HCT116 (cell line): ENCODE measurements at regions not wholly inside any gene's neighbourhood (a gene's known extent, or its start where the extent isn't known, plus 50 kb on each side); places are given as distances from the start of the nearest gene placed in this dataset.

ENCODE experiments used
- ATAC-seq: fragments of 200-7000 bp; cut with Tn5 transposase; 2 replicates; pipeline ENCODE4 v1.9.1; 2020; ENCODE audit warnings: mild to moderate bottlenecking, moderate library complexity
- BruUV-seq: library from RNA; stranded (reverse); fragments of 400-500 nt; replicated peaks from 2 replicates; lab custom pipeline; 2021; lab: Mats Ljungman, UMichigan
- CTCF ChIA-PET: fragments of 300-600 bp; sonication (Branson Sonifier 250); formaldehyde crosslinking; loops from one replicate; lab custom pipeline; 2021; ENCODE audit warnings: antibody characterized with exemption; lab: Charles Lee
- POLR2A ChIA-PET: fragments of 300-600, 350-600 bp; sonication (Branson Sonifier 250); formaldehyde crosslinking; loops from one replicate; lab custom pipeline; 2021; ENCODE audit warnings: antibody characterized with exemption; lab: Charles Lee
- RAD21 ChIA-PET, 2 experiments: fragments of 300-600 bp; sonication (Branson Sonifier 250); formaldehyde crosslinking; loops; one replicate each; lab custom pipeline; 2023; ENCODE audit warnings: low total read pairs in 2 of 2; ENCODE audit not compliant: uncharacterized antibody in 2 of 2, unreplicated experiment in 2 of 2, low non-redundant PET in 1 of 2; lab: Charles Lee
- DNase-seq: peaks from one replicate; pipeline ENCODE4 v3.0.0-alpha.2; 2010; ENCODE audit warnings: low read depth, low spot score
- H2AFZ ChIP-seq: fragments of 200-600 bp; shearing (Covaris generic), sonication (generic); 2 replicates; pipeline ENCODE4 v1.6.1; 2017; ENCODE audit warnings: low read depth, mixed run types, mixed read lengths, antibody characterized with exemption, low read length; ENCODE audit not compliant: poor library complexity, severe bottlenecking
- H3K27ac ChIP-seq: 2 replicates; pipeline ENCODE4 v1.5.1; 2012; ENCODE audit warnings: low read depth, low read length
- H3K27me3 ChIP-seq: fragments of 200-600 bp; sonication (generic); 2 replicates; pipeline ENCODE4 v1.6.1; 2016; ENCODE audit warnings: mixed run types, low read length, mixed read lengths; ENCODE audit not compliant: insufficient read depth
- H3K36me3 ChIP-seq, 2 experiments: fragments of 200-500 bp in 1 of 2; fragments of 200-600 bp in 1 of 2; sonication (Bioruptor generic) in 1 of 2; sonication (generic) in 1 of 2; 2 replicates each; pipeline versions ENCODE4 v1.5.1 to v1.6.1; 2014 to 2016; ENCODE audit warnings: low read length in 2 of 2, inconsistent platforms in 1 of 2, mixed read lengths in 1 of 2, mixed run types in 1 of 2; ENCODE audit not compliant: insufficient read depth in 2 of 2, control insufficient read depth in 1 of 2
- H3K4me1 ChIP-seq, 2 experiments: fragments of 200-600 bp in 1 of 2; sonication (generic) in 1 of 2; 2 replicates each; pipeline versions ENCODE4 v1.5.1 to v1.6.1; 2012 to 2017; ENCODE audit warnings: low read length in 2 of 2, inconsistent platforms in 1 of 2, mild to moderate bottlenecking in 1 of 2, mixed read lengths in 1 of 2, mixed run types in 1 of 2, moderate library complexity in 1 of 2; ENCODE audit not compliant: insufficient read depth in 2 of 2, control insufficient read depth in 1 of 2
- H3K4me2 ChIP-seq: fragments of 200-600 bp; sonication (generic); 2 replicates; pipeline ENCODE4 v1.6.1; 2017; ENCODE audit warnings: mixed run types, low read length, mixed read lengths
- H3K4me3 ChIP-seq, 2 experiments: fragments of 200-600 bp in 1 of 2; sonication (generic) in 1 of 2; replicated peaks in 1 of 2; 2 replicates each; pipeline ENCODE4 v1.5.1; 2011 to 2016; ENCODE audit warnings: low read length in 2 of 2, control low read depth in 1 of 2, low read depth in 1 of 2, mild to moderate bottlenecking in 1 of 2, mixed read lengths in 1 of 2, mixed run types in 1 of 2
- H3K79me2 ChIP-seq: fragments of 200-600 bp; sonication (generic); 2 replicates; pipeline ENCODE4 v1.6.1; 2017; ENCODE audit warnings: mild to moderate bottlenecking, mixed run types, low read length, moderate library complexity, mixed read lengths; ENCODE audit not compliant: insufficient read depth
- H3K9ac ChIP-seq: fragments of 200-600 bp; sonication (generic); 2 replicates; pipeline ENCODE4 v1.6.1; 2016; ENCODE audit warnings: low read length, mixed read lengths
- H3K9me2 ChIP-seq: fragments of 200-600 bp; sonication (generic), shearing (Covaris generic); 2 replicates; pipeline ENCODE4 v1.6.1; 2017; ENCODE audit warnings: mixed run types, mild to moderate bottlenecking, moderate library complexity; ENCODE audit not compliant: insufficient read depth
- H3K9me3 ChIP-seq, 2 experiments: fragments of 200-500 bp in 1 of 2; fragments of 200-600 bp in 1 of 2; sonication (Bioruptor generic) in 1 of 2; sonication (generic) in 1 of 2; 2 replicates each; pipeline ENCODE4 v1.6.1; 2014 to 2017; ENCODE audit warnings: low read length in 2 of 2, mixed read lengths in 2 of 2, inconsistent platforms in 1 of 2, low read depth in 1 of 2, mild to moderate bottlenecking in 1 of 2, mixed run types in 1 of 2, moderate library complexity in 1 of 2; ENCODE audit not compliant: control insufficient read depth in 1 of 2, insufficient read depth in 1 of 2
- H4K20me1 ChIP-seq: fragments of 200-600 bp; sonication (generic), shearing (Covaris generic); 2 replicates; pipeline ENCODE4 v1.6.1; 2017; ENCODE audit warnings: mixed run types, mild to moderate bottlenecking, moderate library complexity; ENCODE audit not compliant: insufficient read depth
- CEBPB ChIP-seq: IDR thresholded peaks from 2 replicates; pipeline ENCODE4 v1.6.1; 2012; ENCODE audit warnings: low read depth
- EGR1 ChIP-seq: IDR thresholded peaks from 2 replicates; pipeline ENCODE4 v1.6.1; 2012; ENCODE audit warnings: low read depth
- EZH2 ChIP-seq: fragments of 200-600 bp; sonication (generic); IDR thresholded peaks from 2 replicates; pipeline ENCODE4 v1.6.1; 2017; ENCODE audit warnings: antibody characterized with exemption, mixed run types
- POLR2AphosphoS5 ChIP-seq: IDR thresholded peaks from 2 replicates; pipeline ENCODE4 v1.6.1; 2011; ENCODE audit warnings: mild to moderate bottlenecking, low read depth, low read length, moderate library complexity
- RAD21 ChIP-seq: IDR thresholded peaks from 2 replicates; pipeline ENCODE4 v1.6.1; 2012; ENCODE audit warnings: low read depth, mild to moderate bottlenecking
- SRF ChIP-seq: IDR thresholded peaks from 2 replicates; pipeline ENCODE4 v1.6.1; 2012; ENCODE audit warnings: low read depth
- TCF7L2 ChIP-seq: IDR thresholded peaks from 2 replicates; pipeline ENCODE4 v1.7.0; 2011; ENCODE audit warnings: borderline replicate concordance, inconsistent platforms; ENCODE audit not compliant: insufficient read depth, insufficient read length; ENCODE audit errors: extremely low read depth
- YY1 ChIP-seq: IDR thresholded peaks from 2 replicates; pipeline ENCODE4 v1.6.1; 2011; ENCODE audit warnings: low read length, low read depth, moderate library complexity, mild to moderate bottlenecking; ENCODE audit not compliant: insufficient replicate concordance; ENCODE audit errors: extremely low read depth
- ZNF274 ChIP-seq: fragments of 200-500 bp; sonication (Bioruptor generic); IDR thresholded peaks from 2 replicates; pipeline ENCODE4 v1.6.1; 2014; ENCODE audit warnings: mild to moderate bottlenecking, low read depth, low read length, inconsistent platforms
- intact Hi-C: fragments of 100-400 bp; cut with micrococcal nuclease; formaldehyde crosslinking; loops from 2 replicates; pipeline ENCODE4 v1.10.0; 2022
- TF ChIP-seq, protein P1 (sequence below), 3 experiments: fragments of 200-600 bp in 1 of 3; sonication (generic) in 1 of 3; IDR thresholded peaks in 2 of 3; conservative IDR thresholded peaks in 1 of 3; 2 replicates each; pipeline ENCODE4 v1.5.1; 2012 to 2017; ENCODE audit warnings: low read depth in 2 of 3, low read length in 2 of 3, antibody characterized with exemption in 1 of 3, borderline replicate concordance in 1 of 3, control low read depth in 1 of 3, mild to moderate bottlenecking in 1 of 3, mixed read lengths in 1 of 3, mixed run types in 1 of 3, moderate library complexity in 1 of 3; ENCODE audit not compliant: insufficient read depth in 1 of 3
- TF ChIP-seq, protein P2 (sequence below): IDR thresholded peaks from 2 replicates; pipeline ENCODE4 v1.6.1; 2012; ENCODE audit warnings: low read depth
- TF ChIP-seq, protein P3 (sequence below): IDR thresholded peaks from 2 replicates; pipeline ENCODE4 v1.6.1; 2012
- TF ChIP-seq, protein P4 (sequence below): IDR thresholded peaks from 2 replicates; pipeline ENCODE4 v1.6.1; 2012

DNA sequence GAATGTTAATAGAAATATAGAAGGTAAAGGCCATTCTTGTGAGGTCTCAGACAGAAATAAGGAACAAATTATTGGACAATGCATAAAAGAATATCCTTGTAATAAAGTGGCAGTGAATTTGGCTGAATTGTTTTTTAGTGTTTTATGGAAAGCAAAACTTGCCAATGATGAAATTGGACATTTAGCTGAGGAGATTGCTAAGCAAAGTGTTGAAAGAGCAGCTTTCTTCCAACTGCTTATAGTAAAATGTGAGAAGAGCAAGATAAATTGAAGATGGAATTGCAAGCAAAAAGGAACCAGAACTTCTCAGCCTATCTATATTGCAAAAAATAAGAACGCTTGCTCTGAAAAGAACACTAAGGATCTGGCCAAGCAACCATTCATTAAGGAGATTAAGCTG, 245.7 kb downstream of the MREG start:
- Histone ChIP-seq H3K36me3 (no peaks in the 10 kb centered on the region), H3K9ac (no peak overlapping the region), H2AFZ (no peak overlapping the region), H3K79me2 (no peaks in the 10 kb centered on the region), H3K27me3 (no peaks in the 10 kb centered on the region), H3K27ac (no peak overlapping the region), H3K4me1 (no peaks in the 10 kb centered on the region), H3K9me2 (no peaks in the 10 kb centered on the region), H3K4me3 (no peak overlapping the region), H3K9me3 (no peaks in the 10 kb centered on the region), H3K4me2 (no peak overlapping the region), H4K20me1 (no peaks in the 10 kb centered on the region; the same call in 1 of the 2 replicates)
- ChIA-PET CTCF (no interaction called here), RAD21 (no interaction called here), POLR2A (no interaction called here)
- TF ChIP-seq, protein P1, sequence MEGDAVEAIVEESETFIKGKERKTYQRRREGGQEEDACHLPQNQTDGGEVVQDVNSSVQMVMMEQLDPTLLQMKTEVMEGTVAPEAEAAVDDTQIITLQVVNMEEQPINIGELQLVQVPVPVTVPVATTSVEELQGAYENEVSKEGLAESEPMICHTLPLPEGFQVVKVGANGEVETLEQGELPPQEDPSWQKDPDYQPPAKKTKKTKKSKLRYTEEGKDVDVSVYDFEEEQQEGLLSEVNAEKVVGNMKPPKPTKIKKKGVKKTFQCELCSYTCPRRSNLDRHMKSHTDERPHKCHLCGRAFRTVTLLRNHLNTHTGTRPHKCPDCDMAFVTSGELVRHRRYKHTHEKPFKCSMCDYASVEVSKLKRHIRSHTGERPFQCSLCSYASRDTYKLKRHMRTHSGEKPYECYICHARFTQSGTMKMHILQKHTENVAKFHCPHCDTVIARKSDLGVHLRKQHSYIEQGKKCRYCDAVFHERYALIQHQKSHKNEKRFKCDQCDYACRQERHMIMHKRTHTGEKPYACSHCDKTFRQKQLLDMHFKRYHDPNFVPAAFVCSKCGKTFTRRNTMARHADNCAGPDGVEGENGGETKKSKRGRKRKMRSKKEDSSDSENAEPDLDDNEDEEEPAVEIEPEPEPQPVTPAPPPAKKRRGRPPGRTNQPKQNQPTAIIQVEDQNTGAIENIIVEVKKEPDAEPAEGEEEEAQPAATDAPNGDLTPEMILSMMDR (IDR thresholded peaks at IDR 0.05 in 2 of 3, conservative IDR thresholded peaks at IDR 0.05 in 1 of 3; ENCODE audit: borderline replicate concordance in 1 of 3, insufficient read depth in 1 of 3, low read depth in 2 of 3, low read length in 2 of 3), result no peak
- TF ChIP-seq CEBPB (no peak), RAD21 (no peak), TCF7L2 (no peak), POLR2AphosphoS5 (no peak), SRF (no peak), EGR1 (no peak), YY1 (no peak), ZNF274 (no peak), EZH2 (no peak)
- TF ChIP-seq, protein P2, sequence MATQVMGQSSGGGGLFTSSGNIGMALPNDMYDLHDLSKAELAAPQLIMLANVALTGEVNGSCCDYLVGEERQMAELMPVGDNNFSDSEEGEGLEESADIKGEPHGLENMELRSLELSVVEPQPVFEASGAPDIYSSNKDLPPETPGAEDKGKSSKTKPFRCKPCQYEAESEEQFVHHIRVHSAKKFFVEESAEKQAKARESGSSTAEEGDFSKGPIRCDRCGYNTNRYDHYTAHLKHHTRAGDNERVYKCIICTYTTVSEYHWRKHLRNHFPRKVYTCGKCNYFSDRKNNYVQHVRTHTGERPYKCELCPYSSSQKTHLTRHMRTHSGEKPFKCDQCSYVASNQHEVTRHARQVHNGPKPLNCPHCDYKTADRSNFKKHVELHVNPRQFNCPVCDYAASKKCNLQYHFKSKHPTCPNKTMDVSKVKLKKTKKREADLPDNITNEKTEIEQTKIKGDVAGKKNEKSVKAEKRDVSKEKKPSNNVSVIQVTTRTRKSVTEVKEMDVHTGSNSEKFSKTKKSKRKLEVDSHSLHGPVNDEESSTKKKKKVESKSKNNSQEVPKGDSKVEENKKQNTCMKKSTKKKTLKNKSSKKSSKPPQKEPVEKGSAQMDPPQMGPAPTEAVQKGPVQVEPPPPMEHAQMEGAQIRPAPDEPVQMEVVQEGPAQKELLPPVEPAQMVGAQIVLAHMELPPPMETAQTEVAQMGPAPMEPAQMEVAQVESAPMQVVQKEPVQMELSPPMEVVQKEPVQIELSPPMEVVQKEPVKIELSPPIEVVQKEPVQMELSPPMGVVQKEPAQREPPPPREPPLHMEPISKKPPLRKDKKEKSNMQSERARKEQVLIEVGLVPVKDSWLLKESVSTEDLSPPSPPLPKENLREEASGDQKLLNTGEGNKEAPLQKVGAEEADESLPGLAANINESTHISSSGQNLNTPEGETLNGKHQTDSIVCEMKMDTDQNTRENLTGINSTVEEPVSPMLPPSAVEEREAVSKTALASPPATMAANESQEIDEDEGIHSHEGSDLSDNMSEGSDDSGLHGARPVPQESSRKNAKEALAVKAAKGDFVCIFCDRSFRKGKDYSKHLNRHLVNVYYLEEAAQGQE, result no peak
- TF ChIP-seq, protein P3, sequence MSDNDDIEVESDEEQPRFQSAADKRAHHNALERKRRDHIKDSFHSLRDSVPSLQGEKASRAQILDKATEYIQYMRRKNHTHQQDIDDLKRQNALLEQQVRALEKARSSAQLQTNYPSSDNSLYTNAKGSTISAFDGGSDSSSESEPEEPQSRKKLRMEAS, result no peak
- TF ChIP-seq, protein P4, sequence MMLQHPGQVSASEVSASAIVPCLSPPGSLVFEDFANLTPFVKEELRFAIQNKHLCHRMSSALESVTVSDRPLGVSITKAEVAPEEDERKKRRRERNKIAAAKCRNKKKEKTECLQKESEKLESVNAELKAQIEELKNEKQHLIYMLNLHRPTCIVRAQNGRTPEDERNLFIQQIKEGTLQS, result no peak
- DNase-seq (no peak), ATAC-seq (no peak)
- intact Hi-C loops, result no loop called here
- no TSS peak for BruUV-seq
